GM12873 (cell line): ENCODE measurements at regions not wholly inside any gene's neighbourhood (a gene's known extent, or its start where the extent isn't known, plus 50 kb on each side); places are given as distances from the start of the nearest gene placed in this dataset.

ENCODE experiments used
- CTCF ChIP-seq: IDR thresholded peaks from 2 replicates; pipeline ENCODE4 v1.5.1; 2012; ENCODE audit warnings: low read depth, mild to moderate bottlenecking, moderate library complexity, low read length, control low read depth; ENCODE audit not compliant: insufficient read depth; ENCODE audit errors: missing control alignments

GRCh38 chr3:146894406-146894805 is 289.3 kb upstream of the PLSCR5 start:
- no peak for TF ChIP-seq CTCF

- TF ChIP-seq CTCF: no peak
Observed at GRCh38 chr3:146892041-146892440, 286.9 kb upstream of the PLSCR5 start.

GRCh38 chr3:146889626-146890025 is 284.5 kb upstream of the PLSCR5 start:
- no peak for TF ChIP-seq CTCF

- no peak for TF ChIP-seq CTCF
Observed at GRCh38 chr3:146888176-146888575, 283.0 kb upstream of the PLSCR5 start.

GRCh38 chr3:146884721-146885120 is 279.6 kb upstream of the PLSCR5 start:
- no peak for TF ChIP-seq CTCF

GRCh38 chr3:146884296-146884695 is 279.1 kb upstream of the PLSCR5 start:
- TF ChIP-seq CTCF: no peak

GRCh38 chr3:146883288-146883687 is 278.1 kb upstream of the PLSCR5 start:
- no peak for TF ChIP-seq CTCF
